Upper lobe of right lung (tissue), 1 donor: ENCODE measurements at regions not wholly inside any gene's neighbourhood (a gene's known extent, or its start where the extent isn't known, plus 50 kb on each side); places are given as distances from the start of the nearest gene placed in this dataset.

Source experiments
- ATAC-seq: fragments of 200-7000 bp; cut with Tn5 transposase; one replicate; pipeline ENCODE4 v1.9.1; 2020; ENCODE audit warnings: mild to moderate bottlenecking, moderate library complexity
- DNase-seq: peaks from one replicate; pipeline ENCODE4 v3.0.0-alpha.2; 2020
- H3K27ac ChIP-seq: fragments of 200-600 bp; one replicate; pipeline ENCODE4 v1.8.0; 2022
- H3K27me3 ChIP-seq: fragments of 200-600 bp; one replicate; pipeline ENCODE4 v1.8.0; 2022; ENCODE audit warnings: mild to moderate bottlenecking
- H3K36me3 ChIP-seq: fragments of 200-600 bp; one replicate; pipeline ENCODE4 v1.8.0; 2022
- H3K4me1 ChIP-seq: fragments of 200-600 bp; one replicate; pipeline ENCODE4 v1.8.0; 2022
- H3K4me3 ChIP-seq: fragments of 200-600 bp; one replicate; pipeline ENCODE4 v1.8.0; 2022; ENCODE audit warnings: mild to moderate bottlenecking
- H3K9me3 ChIP-seq: fragments of 200-600 bp; one replicate; pipeline ENCODE4 v1.8.0; 2022
- intact Hi-C: fragments of 100-400 bp; cut with DNase I; formaldehyde crosslinking; loops from one replicate; pipeline ENCODE4 v1.11.0; 2022
- TF ChIP-seq, protein P1 (sequence below): fragments of 200-600 bp; IDR thresholded peaks from one replicate; pipeline ENCODE4 v1.8.0; 2022; ENCODE audit warnings: antibody characterized with exemption
- donor health status: DM: no; HTN: yes; CAD: no; lungs with severe emphysema.

DNA sequence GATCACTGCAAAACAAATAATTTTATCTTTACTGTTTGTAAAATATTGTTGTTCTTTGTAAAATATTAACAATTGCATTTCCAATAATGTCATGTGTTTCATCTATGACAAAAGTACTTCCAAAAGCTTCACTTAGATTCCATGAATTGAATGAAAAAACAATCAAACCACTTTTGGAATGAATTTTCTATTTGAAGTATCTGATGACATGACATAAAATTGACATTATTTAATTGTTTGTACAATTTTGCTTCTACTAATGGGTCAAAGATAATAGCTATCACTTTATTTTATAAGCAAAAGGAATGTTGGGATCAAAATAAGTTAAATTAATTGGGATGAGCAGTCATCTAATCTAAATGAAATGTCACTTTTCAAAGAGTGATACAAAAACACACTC is 684.3 kb downstream of the NR2F1-AS1 start:
- Histone ChIP-seq H3K27ac (no peak overlapping the region), H3K9me3 (no peaks in the 10 kb centered on the region), H3K4me3 (no peak overlapping the region), H3K4me1 (no peaks in the 10 kb centered on the region), H3K27me3 (no peaks in the 10 kb centered on the region), H3K36me3 (no peaks in the 10 kb centered on the region)
- DNase-seq (no peak), ATAC-seq (no peak)
- intact Hi-C loops = no loop called here
- TF ChIP-seq, protein P1, sequence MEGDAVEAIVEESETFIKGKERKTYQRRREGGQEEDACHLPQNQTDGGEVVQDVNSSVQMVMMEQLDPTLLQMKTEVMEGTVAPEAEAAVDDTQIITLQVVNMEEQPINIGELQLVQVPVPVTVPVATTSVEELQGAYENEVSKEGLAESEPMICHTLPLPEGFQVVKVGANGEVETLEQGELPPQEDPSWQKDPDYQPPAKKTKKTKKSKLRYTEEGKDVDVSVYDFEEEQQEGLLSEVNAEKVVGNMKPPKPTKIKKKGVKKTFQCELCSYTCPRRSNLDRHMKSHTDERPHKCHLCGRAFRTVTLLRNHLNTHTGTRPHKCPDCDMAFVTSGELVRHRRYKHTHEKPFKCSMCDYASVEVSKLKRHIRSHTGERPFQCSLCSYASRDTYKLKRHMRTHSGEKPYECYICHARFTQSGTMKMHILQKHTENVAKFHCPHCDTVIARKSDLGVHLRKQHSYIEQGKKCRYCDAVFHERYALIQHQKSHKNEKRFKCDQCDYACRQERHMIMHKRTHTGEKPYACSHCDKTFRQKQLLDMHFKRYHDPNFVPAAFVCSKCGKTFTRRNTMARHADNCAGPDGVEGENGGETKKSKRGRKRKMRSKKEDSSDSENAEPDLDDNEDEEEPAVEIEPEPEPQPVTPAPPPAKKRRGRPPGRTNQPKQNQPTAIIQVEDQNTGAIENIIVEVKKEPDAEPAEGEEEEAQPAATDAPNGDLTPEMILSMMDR = no peak

DNA sequence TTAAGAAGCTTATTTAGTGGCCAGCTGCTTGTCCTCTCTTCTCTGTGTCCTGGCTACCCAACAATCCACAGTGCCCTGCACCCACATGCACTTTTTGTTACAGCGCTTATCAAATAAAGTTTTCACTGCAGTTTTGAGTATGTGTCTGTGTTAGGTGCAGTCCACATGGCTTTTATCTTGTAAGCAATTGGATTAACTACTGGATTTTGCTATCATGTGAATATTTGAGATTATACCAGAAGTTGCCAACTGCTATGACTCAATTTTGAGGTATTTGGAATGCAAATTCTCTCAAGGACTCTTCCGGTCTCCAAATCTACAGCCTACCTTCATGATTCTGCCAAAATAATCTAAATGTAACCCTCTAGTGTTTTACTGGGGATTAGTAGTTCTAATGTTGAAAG is 690.2 kb downstream of the NR2F1-AS1 start:
- H3K4me3 ChIP-seq = no peak overlapping the region
- H3K27me3 ChIP-seq = no peaks in the 10 kb centered on the region
- no peaks in the 10 kb centered on the region for H3K4me1 ChIP-seq
- H3K9me3 ChIP-seq = no peaks in the 10 kb centered on the region
- ATAC-seq = no peak
- H3K27ac ChIP-seq = no peak overlapping the region
- no peaks in the 10 kb centered on the region for H3K36me3 ChIP-seq
- TF ChIP-seq, protein P1 = no peak
- intact Hi-C loops = no loop called here
- DNase-seq = no peak

DNA sequence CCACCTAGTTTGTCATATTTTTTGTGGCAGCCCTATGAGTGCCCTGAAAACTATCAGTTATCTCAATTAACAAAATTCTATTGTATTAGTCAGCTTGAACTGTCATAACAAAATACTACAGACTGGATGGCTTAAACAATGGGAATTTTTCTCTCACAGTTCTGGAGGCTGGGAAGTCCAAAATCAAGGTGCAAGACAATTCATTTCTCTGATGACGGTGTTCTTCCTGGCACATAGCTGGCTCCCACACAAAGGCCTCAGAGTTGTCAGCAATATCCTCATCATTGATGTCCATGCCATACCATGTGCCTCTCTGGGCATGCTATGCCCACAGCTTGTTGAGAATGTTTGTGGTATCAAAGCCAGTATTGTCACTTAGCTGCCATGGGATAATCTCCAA is 691.9 kb downstream of the NR2F1-AS1 start:
- H3K27me3 ChIP-seq = no peaks in the 10 kb centered on the region
- no peak overlapping the region for H3K4me3 ChIP-seq
- no peaks in the 10 kb centered on the region for H3K9me3 ChIP-seq
- no peaks in the 10 kb centered on the region for H3K36me3 ChIP-seq
- ATAC-seq (no peak), DNase-seq (no peak)
- TF ChIP-seq, protein P1 = no peak
- no peak overlapping the region for H3K27ac ChIP-seq
- H3K4me1 ChIP-seq = no peaks in the 10 kb centered on the region
- intact Hi-C loops = no loop called here

DNA sequence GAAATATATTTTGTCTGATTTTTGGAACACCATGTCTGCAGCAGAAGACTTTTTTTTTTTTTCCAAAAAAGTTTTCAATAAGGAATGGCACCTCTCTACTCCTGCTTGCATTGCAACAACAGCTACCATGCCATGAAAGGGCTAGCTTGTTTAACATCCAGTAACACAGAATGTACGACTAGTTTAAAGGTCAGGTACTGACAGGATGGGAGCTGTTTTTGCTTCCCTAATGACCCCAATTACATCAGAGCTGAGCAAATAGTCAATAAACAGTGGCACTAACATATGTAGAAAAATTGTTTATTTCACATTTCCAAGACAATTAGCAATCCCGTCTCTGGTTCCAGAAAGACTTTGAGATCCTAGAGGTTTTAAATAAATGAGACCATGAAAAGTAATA is 693.8 kb downstream of the NR2F1-AS1 start:
- intact Hi-C loops = no loop called here
- TF ChIP-seq, protein P1 = no peak

DNA sequence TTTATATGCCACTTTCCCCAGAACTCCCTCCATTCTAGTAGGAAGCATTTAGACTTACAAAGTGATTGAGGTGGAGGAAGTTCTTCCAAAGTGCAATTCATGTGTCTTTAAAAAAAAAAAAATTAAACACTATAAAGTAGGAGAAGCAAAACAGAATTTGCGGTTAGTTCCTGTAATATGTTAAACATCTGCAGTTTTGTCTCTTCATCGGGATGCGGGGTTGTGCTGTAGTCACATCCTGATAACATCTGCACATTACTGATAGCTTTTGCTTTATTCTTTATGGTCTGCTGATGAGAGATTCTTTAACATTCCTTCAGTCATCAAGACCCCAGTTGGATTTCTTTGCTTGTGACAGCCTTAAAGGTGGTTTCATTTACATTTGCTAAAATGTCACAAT is 694.3 kb downstream of the NR2F1-AS1 start:
- Histone ChIP-seq H3K4me3 (no peak overlapping the region), H3K27me3 (no peaks in the 10 kb centered on the region), H3K9me3 (no peaks in the 10 kb centered on the region), H3K36me3 (no peaks in the 10 kb centered on the region), H3K27ac (no peak overlapping the region), H3K4me1 (no peaks in the 10 kb centered on the region)
- DNase-seq (no peak), ATAC-seq (no peak)
- TF ChIP-seq, protein P1 = no peak
- intact Hi-C loops = no loop called here

More for the DNA sequence above, 693.8 kb downstream of the NR2F1-AS1 start:
- Histone ChIP-seq H3K36me3 (no peaks in the 10 kb centered on the region), H3K9me3 (no peaks in the 10 kb centered on the region), H3K4me3 (no peak overlapping the region), H3K27ac (no peak overlapping the region), H3K27me3 (no peaks in the 10 kb centered on the region), H3K4me1 (no peaks in the 10 kb centered on the region)
- ATAC-seq (no peak), DNase-seq (no peak)

DNA sequence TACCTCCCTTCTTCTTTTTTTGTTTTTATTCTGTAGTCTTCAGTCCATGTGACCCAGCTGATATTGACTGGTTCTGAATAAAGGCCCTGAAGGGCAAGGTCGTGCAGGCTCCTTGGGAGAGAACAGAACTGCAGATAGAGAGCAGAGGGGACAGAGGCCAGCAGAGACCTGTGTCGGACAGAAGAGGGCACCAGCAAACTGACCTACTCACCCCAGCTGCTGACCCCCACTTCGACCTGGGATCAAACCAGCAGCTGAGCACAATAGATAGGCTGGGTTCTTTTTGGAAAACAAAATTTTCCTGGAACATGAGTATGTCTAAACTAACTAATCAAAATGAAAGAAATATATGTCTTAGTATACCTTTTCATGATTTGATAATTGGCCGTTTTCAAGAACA is 695.1 kb downstream of the NR2F1-AS1 start:
- no peak overlapping the region for H3K27ac ChIP-seq
- TF ChIP-seq, protein P1 = no peak
- no peaks in the 10 kb centered on the region for H3K27me3 ChIP-seq
- no peak overlapping the region for H3K4me3 ChIP-seq
- no peaks in the 10 kb centered on the region for H3K4me1 ChIP-seq
- no peak for ATAC-seq
- no peaks in the 10 kb centered on the region for H3K9me3 ChIP-seq
- no peak for DNase-seq
- H3K36me3 ChIP-seq = no peaks in the 10 kb centered on the region
- intact Hi-C loops = no loop called here
